ENCODE measurements at regions not wholly inside any gene's neighbourhood (a gene's known extent, or its start where the extent isn't known, plus 50 kb on each side); places are given as distances from the start of the nearest gene placed in this dataset.

DNA sequence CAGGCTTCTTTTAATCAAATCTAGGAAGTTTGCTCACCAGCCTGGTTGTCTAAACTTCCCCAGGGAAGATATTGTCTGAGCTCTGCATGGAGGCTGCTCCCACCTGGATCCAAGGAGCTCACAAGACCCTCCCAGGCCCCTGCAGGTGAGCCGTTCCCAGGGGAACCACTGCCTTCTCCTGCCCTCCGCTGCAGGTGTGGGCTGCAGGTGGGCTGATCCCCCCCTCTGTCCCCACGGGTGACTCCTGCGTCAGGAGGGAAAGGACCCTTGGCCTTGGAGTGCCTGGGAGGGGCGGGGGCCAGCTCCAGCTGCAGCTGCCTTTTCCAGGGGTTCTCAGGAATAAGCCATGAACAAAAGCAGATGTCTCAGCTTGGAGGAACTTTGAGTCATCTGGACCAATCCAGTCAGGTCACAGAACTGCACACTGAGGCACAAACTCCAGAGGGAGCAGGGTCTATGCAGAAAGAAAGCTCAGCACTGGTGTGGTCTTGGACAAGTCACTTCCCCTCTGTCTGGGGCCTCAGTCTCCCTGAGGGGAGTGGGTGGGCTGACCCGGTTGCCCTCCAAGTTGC lies 246.6 kb upstream of the RTL1 start:
- DNase-seq = no peak

DNA sequence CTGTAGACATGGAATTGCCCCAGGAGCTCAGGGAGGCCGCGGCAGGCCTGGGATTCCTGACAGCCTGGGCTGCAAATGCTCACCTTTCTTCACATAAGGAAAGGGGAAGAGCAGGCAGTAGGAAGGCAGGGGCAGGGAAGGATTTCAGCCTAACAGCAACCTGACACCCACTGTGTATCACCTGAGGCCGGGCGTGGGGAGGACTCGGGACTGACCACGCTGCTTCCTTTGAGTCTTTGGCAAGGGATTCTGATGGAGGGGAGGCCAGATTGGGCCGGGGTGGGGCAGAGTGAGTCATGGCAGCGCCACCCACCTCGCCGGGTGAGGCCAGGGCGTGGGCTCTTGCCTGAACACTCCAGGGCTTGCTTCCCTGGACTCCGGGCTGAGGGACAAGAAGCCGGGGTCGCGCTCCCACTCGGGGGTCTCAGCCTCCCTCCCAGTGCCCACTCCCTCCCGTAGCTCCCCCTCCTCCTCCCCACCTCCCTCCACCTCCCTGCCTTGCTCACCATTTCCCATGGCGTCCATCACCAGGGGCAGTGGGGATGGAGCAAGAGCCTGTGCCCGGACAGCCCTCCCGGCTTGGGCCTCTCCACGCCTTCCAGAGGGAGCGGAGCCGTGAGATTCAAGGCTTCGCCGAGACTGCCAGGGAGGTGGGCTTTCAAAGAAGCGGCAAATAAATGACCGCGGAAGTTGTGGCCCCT lies 247.9 kb upstream of the RTL1 start:
- DNase-seq = no peak

DNA sequence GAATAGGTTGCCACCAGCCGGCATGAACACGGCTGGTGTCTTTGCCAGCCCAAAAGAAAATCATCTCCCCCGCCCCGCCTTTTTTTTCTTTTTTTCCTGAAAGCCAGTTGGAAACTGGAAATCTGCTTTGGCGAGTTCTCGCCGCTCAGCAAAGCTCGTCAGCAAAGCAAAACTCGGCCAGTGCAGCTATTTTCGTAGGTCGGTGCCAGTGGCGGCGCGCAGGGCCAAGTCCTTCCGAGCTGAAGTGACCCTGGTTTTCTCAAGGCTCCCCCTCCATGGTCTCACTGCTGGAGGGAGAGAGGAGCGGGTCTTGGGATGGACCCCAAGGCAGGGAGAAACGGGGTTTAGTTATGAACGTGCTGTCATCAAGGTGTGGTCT lies 248.4 kb upstream of the RTL1 start:
- DNase-seq = no peak

DNA sequence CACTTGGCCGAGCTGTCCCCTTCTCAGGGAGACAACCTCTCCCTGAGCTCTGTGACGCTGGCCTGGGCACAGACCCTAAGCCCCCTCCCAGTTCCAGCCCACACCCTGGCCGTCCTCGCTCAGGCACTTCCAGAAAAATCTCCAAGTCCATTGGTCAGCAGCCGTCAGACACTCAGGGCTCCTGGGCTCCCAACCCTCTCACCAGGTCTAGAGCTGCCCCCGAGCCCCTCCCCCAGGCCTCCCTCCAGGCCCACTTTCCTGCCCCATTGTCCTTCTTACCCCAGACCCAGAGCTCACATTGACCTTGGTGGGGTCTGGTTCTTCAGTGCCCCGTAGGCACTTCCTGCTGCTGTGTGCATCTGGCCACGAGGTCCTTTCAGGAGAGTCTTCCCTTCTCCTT lies 249.3 kb upstream of the RTL1 start:
- no peak for DNase-seq

DNA sequence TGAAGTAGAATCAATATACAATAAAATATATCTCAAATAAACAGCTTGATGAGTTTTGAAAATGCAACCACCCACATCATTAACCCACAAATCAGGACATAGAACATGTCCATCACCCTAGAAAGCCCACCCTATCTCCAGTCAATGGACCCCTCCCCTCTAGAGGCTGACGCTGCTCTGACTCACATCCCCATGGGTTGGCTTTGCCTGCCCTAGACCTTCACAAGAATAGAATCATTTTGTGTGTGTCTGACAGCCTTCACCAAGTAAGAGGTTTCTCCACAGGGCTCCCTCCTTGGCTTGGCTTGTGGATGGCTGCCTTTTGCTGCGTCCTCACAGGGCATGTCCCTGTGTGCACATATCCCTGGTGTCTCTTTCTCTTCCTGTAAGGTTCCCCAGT lies 250.2 kb upstream of the RTL1 start:
- no peak for DNase-seq

DNA sequence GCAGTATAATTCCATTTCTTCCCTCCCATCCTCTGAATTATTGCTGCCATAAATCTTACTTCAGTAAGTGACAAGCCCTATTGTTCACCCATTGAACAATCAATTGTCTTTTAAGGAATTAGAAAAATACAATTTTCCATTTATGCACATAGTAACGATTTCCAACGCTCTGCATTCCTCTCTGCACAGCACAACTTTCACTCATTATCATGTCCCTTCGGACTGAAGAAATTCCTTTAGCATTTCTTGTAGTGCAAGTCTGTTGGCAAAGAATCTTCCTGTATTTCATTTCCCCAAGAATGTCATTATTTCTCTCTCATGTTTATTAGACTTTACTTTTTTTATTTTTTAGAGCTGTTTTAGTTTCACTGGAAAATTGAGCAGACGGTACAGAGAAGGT lies 252.1 kb upstream of the RTL1 start:
- DNase-seq = no peak

DNA sequence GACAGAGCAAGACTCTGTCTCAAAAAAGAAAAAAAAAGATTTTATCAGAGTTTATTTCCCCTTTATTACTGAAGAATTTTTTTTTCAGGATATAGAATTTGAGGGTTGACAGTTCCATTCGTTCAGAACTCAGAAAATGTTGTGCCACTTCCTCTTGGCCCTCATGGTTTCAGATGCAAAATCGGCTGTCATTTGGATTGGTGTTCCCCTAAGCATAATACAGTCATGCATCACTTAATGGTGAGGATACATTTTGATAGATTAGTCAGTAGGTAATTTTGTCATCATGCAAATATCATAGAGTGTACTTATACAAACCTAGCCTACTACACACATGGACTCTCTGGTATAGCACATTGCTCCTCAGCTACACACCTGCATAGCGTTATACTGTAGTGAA lies 263.9 kb upstream of the RTL1 start:
- DNase-seq = no peak

DNA sequence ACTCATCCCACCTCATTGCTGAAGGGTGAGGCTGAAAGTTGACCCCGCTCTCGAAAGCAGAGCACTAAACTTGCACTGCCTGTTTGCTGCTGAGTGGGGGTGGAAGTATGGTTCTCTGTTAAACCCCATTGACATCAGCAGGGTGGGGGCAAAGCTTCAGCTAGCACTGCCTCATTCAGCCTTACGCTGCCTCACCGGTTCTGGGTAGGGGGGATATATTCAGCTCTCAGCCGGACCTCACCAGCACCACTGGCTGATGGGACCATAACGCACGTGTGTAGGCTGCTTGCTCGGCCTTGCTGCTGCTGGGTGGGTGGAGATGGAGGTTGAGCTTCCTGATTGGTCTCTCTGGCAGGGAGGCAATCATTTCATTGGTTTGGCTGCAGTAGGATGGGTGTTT lies 265.7 kb upstream of the RTL1 start:
- DNase-seq = no peak

DNA sequence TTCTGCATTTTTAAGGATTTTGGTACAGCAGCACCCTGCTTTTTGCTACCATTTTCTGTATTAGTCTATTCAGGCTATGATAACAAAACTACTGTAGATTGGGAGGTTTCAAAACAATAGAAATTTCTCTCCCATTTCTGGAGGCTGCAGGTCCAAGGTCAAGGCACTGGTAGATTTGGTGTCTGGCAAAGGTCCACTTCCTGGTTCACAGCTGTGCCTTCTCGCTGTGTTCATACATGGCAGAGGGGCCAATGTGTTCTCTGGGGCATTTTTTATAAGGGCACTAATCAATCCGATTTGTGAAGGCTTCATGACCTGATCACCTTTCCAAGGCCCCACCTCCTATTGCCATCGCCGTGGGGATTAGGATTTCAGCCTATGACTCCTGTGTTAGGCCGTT lies 268.1 kb upstream of the RTL1 start:
- no peak for DNase-seq

DNA sequence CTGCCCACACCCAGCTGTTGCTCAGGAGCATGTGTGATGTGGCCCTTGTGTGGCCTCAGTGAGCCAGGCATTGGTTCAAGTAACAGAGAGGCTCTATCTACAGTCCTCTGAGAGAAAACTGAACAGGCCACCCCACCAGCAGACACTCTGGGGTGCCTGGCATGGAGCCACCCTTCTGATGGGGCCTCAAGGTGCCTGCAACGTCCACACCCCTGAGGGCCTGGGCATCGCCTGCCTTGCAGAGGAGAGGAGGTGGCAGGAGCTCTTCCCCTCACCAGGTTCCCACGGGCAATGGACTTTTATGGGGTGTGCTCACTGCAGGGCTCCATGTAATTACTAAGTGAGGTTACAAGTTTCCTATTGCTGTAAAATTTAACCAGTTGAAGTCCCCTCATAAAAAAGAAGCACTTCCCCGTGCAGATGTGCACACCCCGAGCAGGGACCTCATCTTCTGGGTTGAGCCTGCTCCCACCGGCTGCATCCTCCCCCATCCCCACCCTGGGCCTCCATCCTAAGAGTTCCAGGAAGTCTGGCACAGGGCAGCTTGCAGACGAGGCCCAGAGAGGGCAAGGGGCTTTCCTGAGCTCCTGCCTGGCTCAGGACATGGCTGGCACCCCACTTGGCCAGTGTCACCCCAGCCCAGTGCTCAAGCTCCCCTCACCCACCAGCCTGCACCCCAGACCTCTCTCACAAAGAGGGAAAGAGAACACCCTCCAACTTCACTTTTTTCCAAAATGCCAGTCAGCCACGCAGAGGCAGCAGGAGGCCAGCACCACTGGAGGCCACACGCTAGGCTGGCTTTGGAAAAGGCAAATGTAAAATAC lies 270.4 kb upstream of the RTL1 start:
- no peak for DNase-seq

DNA sequence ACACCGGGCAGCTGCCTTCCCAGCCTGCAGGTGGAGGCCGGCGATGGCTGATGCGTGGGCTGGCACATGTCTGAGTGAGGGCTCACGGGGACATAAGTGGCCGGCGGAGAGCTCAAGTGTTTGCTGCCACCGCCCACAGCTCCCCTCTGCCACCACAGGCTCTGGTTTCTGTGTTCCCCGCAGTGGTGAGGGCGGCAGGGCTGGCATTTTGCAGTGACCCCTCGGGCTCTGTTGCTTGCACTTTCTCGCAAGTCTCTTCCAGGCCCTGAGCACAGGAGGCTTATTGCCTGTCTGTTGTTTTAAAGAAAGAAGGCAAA lies 271.0 kb upstream of the RTL1 start:
- DNase-seq = no peak

DNA sequence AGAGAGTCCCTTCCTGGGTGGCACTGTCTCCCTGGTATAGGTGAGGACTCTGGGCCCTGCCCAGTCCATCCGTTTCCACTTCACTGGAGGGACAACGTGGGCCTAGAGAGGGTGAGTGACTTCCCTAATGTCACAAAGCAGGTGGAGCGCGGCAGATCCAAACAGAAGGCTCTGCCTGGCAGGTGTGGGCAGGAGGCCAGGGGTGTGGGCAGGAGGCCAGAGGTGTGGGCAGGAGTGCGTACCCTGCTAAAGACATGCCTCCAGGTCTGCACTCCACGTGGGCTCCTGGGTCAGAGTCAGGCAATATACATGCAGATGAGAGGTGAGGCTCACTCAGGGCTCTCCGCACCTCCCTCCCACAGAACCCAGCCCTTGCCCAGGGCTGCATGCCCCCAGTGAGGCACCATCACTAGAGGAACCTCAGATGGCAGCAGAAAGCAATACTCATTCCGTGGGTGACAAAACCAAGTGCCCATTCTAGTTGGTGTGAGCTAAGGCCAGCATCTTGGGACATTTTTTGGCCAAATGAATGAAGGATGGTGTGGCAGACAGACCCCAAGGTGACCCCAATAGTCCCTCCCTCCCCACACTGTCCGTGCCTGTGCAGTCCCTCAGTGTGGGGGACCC lies 271.6 kb upstream of the RTL1 start:
- no peak for DNase-seq

DNA sequence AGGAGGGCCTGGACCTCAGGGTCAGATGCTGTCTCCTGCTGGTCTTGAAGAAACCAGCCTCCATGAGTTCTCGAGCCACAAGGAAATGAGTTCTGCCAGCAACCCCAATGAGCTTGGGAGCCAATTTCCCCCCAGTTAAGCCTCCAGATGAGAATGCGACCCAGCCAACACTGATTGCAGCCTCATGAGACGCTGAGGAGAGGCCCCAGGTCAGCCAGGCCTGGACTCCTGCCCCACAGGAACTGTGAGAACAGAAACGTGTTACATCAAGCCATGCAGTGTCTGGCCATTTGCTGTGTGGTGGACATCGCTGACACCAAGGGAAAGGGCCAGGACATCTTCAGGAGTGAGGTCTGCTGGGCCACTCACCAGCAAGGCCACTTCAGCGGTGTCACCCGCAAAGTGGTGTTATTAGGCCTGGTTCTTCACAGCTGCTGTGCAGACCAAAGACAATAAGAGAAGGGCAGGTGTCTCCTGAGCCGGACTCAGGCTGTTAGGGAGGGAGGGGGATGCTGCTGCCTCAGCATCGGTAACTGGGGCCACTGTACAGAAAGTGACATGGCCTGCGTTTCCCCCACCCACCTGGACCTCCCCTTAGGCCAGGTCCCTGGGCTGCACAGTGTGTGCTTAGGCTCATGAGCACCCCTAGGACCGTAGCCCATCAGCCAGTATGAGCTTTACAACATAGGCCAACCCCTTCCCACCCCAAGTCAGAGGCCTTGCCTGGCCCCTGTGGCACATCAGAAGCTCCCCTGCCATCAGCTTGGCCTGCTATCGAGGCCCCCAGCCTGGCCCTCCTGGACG lies 272.4 kb upstream of the RTL1 start:
- DNase-seq = no peak

DNA sequence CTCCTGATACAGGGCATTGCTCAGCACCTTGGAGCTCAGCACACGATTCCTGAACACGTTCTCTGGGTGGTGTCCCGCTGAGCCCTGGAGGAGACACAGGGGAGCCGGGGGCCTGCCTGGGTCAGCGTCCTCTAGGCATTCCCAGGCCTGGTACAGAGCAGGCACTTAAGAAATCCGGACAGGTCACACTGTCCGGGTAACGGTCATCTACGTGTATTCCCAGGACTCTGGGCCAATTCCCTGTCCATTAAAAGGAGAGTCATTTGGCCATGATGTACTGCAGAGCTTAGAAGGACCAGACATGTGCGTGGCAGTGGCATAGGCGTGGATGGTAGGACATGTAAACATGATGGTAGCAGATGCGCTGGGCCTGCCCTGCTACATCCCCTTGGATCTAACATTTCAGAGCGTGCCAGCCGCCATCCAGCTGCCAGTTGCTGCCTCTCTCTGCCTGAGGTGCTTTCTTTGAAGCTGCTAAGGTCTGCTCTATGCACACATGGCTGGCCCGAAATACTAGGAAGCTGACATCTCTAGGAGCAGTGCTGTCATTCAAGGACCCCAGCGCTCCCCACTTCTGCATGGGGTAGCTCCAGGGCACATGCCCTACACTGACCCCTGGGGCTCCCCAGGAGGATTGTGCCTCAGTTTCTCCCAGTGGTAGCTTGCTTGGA lies 273.1 kb upstream of the RTL1 start:
- DNase-seq = no peak

DNA sequence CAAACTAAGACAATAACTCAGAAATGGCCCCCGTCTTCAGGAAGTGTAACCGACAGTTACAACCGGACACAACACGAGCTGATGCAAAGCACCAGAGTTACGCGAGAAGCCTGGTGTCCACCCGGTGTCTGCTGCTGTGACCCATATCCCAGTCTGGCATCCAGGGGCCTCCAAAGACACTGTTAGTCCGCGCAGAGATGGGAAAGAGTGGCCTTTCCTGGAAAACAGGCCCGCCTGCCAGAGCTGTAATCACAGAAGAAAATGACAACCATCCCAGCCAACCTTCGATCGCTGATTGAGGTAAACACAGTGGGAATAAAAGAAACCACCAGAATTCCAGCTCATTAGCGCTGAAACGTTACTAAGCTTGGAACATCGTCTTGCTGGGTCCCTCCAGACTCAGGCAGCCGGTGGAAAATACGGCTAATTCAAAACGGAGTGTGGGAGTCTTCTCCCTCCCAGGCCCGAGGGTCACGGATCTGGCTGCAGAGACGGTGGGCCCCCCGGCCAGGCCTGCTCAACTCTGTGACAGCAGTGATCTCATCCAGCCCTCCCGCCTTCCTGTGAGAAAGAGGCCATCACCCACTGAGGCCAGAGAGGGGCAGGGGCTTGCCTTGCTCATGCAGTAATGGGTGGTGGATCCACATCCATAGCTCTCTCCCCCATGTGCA lies 273.9 kb upstream of the RTL1 start:
- DNase-seq = no peak

DNA sequence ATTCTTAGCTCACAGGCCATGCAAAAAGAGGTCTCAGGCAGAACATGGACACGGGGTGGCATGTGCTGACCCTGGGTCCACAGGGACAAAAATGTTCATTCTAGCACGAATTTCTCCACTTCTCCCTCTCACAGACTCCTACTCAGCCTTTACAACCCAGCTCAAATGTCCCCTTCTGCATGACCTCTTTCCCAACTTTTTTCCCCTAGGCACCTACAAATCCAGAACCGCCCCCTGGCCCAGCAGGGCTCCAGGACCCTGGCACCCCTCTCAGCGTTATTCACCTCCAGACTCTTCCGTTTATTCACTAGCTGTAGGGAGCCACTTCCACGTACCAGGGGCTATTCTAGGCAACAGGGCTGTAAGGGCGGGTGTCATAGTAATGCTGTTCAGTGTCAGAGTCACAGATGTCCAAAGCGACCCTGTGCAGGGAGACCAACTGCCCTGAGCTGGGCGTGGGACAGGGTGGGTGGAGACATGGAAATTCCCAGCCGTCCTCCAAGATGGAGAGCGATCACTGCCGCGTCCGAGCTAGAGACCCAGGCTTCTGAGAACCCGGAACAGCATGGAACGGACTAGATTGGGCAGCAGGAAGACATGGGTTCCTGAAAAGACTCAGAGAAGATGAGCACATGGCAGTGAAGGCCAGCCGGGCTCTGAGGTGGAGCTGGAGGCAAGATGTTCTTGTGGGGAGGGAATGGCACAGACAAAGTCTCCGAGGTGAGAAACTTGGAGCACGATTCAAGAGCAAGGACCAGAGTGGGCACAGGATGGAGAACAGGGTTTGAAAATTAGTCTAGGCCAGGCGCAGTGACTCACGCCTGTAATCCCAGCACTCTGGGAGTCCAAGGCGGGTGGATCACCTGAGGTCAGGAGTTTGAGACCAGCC lies 274.9 kb upstream of the RTL1 start:
- DNase-seq = no peak

DNA sequence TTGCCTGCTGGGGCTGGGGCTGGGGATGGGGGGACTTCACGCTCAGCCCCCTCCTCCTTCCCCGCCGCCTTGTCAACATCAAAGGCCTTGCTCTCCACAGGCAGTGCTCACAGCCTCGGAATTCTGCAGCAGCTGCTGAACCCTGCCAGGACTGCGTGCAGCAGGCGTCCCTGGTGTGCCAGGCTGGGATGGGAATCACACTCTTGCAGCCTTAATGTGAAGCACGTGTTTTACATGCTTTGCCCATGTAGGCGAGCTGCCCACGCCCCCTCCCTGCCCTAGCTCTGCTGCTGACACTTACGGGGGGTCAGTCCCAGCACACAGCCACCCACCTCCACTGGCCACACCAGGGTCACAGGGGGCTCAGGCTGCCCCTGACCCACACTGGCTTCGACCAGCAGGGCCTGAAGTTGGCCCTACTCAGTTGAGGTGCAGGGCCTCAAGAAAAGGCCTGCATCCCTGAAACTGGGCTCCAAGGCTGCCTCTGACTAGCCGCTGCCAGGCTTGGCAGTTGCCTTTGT lies 276.2 kb upstream of the RTL1 start:
- no peak for DNase-seq

DNA sequence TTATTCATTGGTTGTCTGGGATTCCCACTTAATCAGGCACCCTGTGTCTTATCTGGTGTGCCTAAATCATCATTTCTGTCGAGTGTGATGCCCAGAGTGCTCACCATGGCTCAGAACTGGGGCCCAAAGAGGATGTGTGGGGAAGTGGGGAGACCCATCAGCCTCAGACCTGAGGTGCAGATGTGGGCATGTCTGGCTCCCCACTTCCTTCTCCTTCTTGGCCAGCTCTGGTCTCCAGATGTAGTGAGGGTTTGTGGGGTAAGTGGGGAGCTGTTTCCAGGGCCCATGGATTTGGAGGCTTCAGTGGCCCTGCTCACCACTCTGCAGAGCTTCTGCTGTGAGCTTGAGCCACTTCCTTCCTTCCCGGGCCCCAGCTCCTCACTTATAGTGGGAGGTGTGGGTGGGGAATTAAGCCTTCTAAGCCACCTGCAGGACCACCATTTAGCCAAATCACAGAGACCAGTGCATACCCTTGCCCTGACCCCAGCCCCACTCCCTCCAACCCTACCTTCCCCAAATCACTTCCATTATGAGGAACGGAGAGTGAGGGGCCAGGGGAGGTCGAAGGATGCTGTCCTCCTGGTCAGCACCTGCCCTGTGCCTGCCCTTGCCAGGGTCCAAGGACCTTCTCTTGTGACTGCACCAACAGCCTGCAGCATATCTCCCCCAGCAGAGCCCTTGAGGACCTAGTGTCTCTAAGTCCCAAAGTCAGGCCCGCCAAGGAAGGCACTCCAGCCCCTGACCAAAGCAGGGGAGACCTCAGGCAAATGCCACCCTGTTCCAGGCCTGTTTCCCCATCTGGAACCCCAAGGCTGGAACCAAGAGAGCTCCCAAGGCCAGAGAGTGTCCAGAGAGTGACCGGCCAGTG lies 278.2 kb upstream of the RTL1 start:
- no peak for DNase-seq

DNA sequence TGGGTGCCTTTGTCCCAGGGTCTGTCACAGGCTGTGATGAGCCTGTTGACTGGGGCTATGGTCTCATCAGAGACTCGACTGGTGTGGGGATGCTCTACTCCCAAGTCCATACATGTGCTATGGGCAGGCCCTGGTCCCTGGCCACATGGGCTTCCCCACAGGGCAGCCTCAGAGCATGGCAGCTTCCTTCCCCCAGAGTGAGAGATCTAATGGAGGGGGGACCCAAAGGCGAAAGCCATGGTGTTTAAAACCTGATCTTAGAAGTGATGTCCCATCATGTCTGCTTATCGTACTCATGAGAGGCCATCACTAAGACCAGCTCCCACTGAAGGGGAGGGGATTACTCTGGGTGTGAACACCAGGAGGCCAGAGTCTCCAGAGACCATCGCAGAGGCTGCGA lies 279.0 kb upstream of the RTL1 start:
- no peak for DNase-seq

All from central memory CD4-positive, alpha-beta T cell (primary cell).